Globus pallidus (tissue), 1 donor: ENCODE measurements at regions not wholly inside any gene's neighbourhood (a gene's known extent, or its start where the extent isn't known, plus 50 kb on each side); places are given as distances from the start of the nearest gene placed in this dataset.

Experiments used
- DNase-seq: peaks from one replicate; pipeline ENCODE4 v3.0.0-alpha.2; 2015; ENCODE audit warnings: low spot score

DNA sequence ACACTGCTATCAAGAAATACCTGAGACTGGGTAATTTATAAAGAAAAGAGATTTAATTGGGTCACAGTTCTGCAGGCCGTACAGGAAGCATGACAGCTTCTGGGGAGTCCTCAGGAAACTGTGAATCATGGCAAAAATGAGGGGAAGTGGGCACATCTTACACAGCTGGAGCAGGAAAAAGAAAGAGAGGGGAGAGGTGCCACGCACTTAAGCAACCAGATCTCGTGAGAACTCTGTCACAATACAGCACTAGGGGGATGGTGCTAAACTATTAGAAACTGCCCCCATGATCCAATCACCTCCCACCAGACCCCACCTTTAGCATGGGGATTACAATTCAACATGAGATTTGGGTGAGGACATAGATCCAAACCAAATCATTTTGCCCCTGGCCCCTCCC, 105.5 kb upstream of the CPLX2 start:
- no peak for DNase-seq

DNA sequence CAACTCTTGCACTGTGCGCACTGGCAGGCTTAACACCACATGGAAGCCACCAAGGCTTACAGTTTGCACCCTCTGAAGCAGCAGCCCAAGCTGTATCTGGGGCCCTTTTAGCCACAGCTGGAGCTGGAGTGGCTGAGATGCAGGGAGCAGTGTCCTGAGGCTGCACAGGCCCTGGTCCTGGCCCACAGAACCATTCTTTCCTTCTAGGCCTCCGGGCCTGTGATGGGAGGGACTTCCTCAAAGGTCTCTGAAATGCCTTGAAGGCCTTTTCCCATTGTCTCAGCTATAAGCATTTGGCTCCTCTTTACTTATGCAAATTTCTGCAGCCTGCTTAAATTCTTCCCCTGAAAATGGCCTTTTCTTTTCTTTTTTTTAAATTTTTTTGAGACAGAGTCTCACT, 104.4 kb upstream of the CPLX2 start:
- no peak for DNase-seq

DNA sequence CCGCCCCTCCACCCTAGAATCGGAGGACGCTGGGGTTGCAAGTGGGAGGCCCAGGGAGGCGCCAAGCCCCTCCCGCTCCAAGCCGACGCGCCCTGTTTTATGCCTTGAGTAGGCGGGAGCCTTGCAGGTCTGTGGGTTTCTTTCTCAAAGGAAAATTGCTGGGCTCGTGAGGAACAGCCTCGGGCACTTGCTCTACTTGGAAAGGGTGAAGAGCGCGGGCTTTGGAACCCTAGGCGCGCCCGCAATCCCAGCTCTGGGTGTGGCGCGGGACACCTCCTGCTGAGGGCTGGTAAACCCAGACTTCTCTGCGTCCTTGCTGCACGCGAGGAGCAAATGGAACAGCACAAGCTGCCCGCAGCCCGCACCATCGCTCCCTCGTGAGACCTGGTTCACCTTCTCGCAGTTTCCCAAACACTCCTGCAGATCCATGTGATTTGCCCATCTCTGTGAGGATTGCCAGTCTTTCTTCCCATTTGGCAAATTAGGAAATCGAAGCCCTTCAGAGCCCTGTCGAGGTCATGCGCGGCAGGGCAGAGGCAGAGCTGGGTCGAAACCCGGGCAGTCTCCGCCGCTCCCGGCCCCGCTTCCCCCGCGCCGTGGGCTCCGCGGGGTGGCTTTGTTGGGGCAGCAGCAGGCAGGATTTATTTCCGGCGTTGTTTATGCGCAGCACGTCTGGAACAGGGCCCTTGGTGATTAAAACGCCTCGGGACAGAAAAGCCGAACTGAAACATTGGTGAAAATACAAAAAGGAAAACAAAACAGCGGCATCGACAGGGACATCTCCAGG, 98.4 kb upstream of the CPLX2 start:
- DNase-seq = no peak

DNA sequence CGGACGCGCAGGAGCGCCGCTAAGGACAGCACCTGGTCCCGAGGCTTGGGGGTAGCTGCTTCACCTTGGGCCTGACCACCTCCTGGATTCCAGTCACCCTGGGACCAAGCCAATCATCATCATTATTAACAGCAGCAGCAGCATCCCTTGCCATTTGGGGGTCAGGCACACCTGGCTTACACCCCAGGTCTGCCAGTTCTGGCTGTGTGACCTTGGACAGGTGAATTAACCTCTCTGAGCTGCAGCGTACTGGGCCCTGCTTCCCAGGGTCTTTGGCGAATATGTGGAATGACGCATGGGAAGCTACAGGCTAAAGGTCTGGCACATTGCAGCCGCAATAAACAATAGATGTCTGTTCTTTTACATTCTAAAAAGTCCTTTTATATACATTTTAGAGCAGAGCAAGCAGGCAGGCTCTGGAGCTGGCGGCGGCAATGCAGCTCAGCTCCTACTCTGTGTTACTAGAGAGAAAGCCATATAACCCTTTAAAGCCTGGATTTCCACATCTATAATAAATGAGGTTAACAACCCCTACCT, 97.8 kb upstream of the CPLX2 start:
- no peak for DNase-seq

DNA sequence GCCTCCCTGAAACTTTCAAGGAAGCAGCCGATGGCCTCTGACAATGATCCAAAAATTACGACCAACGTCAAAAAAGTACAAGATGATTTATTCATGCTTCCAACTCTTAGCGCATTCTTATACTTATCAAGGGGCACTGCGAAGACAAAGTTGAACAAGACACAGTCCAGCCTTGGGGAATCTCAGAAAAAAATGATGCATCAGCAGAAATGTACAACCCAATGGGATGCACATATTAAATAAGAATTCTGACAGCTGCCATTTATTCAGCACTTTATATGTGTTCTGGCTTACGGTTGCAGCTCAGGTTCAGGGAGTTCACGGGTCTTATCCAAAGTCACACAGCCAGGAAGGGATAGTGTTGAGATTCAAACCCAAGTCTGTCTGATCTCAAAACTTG, 96.0 kb upstream of the CPLX2 start:
- DNase-seq = no peak

DNA sequence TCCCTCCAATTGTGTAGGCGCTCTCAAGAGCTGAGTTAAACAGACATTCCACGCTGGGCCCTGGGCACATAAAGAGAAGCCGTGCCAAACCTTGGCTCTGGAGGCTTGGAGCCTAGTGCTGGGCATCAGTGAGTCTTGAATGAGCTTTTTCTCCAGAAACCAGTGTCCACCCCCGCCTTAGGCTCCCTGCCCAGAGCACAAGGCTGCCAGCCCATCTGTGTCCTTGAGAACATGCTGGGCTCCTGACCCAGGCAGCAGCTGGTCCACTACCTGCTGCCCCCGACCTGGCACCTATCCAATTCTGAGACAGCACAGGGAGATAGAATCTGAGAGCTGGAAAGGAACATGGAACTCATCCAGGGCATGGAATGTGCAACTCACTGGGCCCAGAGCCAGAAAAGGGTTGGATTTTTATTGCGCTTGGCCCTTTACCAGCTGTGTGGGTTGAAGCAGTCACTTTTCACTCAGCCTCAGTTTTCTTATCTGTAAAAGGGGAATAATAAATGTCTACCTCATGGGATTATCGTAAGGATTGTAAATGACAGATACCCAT, 92.4 kb upstream of the CPLX2 start:
- no peak for DNase-seq

DNA sequence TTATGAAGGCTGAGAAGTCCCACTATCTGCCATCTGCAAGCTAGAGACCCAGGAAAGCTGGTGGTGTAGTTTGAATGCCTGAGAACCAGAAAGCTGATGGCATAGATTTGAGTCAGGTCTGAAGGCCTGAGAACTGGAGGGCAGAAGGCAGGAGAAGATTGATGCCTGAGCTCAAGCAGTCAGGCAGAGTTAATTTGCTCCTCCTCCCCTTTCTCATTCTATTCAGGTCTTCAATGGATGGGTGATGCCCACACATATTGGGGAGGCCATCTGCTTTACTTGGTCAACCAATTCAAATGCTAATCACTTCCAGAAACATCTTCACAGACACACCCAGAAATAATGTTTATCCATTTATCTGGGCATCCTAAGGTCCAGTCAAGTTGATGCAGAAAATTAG, 87.6 kb upstream of the CPLX2 start:
- DNase-seq = no peak

DNA sequence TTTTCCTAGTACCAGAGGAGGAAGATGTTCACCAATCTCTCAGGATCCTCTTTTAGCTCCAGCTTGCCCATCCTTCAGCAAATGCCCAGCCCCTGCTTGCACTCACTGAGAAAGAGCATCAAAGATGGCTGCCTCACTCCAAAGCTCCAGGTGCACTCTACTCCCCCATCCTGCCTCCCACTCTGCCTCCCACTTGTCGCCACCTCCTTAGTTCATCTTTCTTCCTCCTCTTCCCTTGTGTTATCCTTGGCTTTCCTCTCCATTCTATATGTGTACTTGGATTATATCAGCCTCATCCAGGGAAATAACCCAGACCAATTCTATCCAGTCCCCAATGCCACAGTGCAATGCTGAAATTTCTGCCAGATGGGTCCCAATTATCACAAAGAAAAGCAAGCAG, 87.1 kb upstream of the CPLX2 start:
- DNase-seq = no peak

DNA sequence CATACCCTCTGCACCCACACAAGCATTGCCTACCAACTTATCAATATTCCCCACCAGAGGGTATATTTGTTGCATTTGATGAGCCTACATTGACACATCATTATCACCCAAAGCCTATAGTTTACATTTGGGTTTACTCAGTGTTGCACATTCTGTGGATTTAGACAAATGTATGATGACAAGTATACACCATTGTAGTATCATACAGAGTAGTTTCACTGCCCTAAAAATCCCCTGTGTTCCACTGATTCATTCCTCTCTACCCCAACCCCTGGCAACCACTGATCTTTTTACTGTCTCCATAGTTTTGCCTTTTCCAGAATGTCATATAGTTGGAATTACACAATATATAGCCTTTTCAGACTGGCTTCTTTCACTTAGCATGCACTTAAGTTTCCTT, 85.7 kb upstream of the CPLX2 start:
- no peak for DNase-seq

DNA sequence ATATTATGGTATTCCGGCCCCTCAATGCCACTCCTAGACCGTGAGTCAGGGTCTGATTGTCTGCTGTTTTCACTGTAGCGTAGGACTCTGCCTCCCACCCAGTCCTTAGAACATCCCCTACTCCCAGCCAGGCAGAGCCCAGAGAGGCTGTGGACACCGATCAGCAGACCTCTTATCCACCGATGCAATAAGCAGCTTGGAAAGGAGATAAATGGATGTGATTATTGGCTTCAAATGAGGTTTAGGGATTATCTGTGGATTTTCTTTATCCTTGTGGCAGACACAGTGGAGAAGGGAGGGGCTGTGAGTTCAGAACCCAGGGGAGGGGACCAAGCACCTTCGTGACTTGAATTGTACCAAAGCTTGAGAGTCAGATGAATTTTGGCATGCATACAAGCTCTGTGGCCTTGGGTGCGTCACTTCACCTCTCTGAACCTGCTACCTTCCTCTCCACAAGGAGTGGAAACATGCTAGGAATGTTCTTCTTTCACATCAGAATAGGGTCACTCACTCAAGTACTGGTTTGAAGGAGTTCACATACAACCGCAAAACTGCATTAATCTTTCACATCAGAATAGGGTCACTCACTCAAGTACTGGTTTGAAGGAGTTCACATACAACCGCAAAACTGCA, 83.1 kb upstream of the CPLX2 start:
- no peak for DNase-seq

DNA sequence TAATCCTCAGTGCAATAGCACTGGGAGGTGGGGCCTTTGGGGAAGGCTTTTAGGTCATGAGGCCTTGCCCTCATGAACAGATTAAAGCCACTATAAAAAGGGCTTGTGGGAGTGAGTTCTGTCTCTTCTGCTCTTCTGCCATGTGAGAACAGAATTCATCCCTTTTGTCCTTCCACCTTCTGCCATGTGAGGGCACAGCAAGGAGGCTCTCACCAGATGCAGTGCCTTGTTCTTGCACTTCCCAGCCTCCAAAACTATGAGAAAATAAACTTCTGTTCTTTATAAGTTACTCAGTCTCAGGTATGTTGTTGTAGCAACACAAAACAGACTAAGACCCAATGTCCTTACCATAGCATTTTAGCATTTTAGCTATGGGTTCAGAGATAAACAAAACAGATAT, 81.7 kb upstream of the CPLX2 start:
- no peak for DNase-seq

DNA sequence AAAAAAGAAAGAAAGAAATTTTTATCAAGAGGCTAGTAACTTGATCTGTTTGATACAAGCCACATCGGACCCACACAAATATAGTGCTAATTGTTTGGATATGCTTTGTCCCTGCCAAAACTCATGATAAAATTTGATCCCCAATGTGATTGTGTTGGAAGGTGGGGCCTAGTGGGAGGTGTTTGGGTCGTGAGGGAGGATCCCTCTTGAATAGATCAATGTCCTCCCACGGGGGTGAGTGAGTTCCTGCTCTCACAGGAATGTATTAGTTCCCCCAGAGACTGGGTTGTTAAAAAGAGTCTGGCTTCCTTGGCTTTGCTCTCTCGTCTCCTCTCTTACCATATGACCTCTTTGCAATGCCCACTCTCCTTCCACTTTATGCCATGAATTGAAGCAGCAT, 80.6 kb upstream of the CPLX2 start:
- no peak for DNase-seq

DNA sequence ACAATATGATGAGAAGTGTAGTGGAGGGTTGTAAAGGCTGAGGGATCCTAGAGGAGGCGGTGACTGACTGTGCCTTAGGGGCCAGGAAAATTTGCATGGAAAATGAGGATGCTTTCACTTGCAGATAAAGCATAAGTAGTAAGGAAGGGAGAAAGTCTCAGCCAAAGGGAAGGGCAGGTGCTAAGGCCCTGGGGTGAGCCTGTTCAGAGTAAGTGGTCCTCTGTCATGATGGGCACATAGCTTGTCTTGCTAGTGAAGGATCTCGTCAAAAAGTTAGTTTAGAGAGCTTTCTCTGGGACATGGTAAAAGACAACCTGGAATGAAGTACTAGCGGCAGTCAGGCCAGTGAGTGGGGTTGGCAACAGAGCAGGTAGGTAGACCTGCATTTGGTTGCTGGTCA, 75.4 kb upstream of the CPLX2 start:
- DNase-seq = no peak

DNA sequence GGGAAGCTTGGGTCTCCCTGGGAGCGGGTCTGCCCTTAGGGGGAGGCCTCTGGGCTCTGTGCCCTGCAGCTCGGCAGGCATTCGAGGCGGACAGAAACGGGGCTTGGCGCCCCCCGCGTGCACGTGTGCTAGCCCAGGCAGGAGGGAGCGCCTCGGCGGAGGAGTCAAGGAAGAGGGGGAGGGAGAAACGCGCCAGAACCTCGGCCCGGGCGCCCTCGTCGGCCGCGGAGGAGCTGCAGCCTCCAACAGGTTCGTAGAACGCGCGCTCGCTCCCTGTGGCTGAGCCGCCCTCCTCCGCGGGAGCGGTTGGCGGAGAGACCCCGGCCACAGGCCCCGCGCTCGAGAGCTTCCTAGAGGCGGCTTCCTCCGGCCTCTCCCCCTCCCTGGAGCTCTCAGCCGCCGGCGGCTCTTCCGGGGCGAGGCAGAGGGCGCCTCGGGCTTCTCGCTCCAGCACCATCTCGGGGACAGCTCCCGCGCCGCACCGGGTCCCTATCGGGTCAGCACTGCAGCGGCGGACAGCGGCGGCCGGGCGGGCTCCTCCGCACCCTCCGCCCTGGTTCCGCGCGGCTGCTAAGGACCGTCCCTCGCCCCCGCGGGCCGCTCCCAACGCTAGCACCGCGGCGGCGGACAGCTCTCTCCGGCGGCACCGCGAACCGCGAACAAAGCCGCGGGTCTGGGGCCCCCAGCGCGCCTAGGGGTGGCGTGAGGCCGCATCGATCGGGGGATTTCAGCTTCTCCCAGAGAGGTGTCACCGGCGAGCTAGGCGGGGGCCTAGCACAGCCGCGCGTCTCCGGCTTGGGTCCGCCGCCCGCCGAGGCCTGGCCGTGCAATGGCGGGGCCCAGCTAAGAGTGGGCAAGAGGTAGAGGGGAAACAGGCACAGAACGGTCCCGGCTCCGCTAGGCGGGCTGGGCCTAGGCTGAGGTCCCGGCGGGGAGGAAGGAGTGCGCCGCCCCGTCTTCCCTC, 74.6 kb upstream of the CPLX2 start:
- peak; percentile 50 for DNase-seq

DNA sequence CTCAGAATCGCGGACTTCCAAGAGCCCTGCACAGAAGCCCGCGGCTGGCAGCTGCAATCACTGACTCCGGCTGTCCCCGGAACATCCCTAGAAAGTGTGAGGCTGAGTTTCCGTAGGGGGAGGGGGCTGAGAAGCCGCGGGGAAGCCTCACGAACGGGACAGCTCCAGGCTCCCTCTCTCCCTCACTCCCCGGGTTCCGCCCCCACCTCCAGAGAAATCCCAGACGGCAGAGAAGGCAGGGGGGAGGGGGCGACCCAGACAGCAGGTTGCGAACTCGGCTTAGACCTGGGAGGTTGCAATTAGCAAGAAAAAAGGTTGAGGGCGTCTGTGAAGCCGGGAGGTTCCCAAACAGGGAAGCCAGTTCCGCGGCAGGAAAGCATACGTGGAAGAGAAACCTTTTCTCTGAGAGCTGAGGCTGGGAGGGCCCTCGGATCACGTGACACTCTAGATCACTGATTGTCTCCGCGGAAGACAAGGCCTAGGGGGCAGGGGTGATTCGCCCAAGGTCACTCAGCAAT, 73.8 kb upstream of the CPLX2 start:
- no peak for DNase-seq

DNA sequence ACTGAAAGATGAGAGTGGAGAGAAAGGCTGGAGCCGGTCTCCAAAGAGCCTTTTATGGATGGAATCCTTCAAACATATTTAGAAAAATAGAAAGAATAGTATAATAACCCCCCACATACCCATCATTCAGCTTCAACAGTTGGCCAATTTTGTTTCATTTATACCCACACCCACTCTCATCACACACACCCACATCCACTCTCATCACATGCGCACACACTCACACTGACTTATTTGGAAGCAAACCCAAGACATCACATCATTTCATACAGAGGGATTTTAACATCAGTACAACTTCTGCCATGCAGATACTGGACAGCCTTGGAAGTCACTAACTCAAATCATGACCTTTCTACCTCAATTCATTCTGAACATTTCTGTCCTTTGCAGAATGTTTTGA, 72.8 kb upstream of the CPLX2 start:
- DNase-seq = no peak

DNA sequence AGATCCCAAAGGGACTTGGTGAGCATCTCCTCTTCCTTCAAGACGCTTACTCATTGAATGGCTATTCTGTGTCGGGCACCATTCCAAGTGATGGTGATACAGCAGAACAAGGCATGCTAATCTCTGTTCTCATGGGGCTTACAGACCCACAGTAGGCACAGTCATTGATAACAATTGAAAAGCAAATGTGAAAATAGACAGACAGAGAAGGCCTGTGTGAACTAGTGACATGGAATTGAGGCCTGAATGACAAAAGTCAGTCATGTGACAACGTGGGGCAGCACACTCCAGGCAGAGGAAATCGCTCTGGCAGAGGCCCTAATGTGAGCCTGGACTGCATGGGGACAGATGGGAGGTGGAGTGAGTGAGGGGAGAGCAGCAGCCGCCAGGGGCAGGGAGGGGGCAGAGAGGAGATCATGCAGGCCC, 70.7 kb upstream of the CPLX2 start:
- no peak for DNase-seq

DNA sequence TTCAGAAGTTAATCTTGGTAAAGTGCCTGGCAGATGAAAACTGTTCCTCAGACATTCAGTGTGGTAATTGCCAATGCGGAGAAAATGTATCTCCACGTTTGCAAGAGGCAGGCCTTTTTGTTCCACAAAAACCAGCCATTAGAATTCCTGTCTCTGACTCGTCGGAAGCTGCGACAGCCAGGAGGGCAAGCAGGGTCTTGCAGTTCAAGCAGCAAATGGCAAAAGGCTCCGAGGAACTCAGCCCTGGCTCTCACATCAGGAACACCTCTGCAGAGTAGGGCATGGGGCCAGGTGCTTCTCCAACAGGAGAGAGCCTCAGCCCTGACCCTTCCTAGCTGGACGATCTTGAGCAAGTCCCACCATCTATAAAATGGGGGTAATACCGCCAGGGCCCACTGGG, 69.0 kb upstream of the CPLX2 start:
- DNase-seq = no peak

DNA sequence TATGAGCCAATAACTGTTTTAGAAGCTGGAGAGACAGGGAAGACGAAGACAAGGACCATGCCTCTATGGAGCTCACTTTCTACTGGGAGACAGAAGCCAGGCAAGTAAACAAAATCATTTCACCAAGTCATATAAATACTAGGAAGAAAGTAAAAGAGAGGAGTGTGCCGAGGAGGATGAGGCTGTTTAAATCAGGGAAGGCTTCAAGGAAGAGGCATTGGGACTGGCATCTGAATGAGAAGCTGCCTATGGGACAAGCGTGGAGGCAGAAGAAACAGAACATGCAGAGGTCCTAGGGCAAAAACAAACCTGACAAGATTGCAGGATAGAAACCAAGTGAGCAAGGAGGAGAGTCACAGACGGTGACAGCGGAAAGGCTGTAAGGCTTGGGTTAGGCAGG, 68.1 kb upstream of the CPLX2 start:
- DNase-seq = no peak

DNA sequence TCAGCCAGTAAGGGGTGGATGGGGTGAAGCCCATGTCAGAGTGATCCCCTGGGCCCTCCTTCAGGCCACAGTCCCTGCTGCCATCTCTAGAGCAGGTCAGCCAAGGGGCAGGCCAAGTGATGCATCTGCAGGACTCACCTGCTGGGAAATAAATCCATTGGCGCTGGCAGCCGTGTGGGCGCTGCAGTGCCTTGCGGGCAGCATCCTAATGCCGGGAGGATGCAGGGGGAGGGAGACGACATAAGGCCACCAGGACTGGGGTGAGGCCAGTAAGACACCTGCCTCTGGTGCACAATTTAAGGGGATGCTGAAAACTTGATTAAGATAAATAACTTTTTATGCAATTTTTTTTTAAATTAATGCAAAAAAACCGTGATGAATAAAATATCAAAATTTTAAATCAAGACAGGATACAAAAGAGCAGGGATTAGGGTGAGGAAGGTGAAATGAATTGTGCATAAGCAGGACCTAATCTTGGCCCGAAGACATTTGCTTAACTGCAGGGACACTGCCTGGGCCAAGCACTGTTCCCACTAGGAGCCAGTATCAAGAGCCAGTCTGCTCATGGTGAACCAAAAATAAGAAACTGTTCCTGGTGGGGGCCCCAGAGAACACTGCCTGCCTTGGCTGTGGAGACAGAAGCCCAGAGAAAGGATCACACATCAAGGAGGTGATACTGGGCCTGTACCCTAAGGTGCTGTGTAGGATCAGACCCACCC, 67.5 kb upstream of the CPLX2 start:
- DNase-seq = no peak

DNA sequence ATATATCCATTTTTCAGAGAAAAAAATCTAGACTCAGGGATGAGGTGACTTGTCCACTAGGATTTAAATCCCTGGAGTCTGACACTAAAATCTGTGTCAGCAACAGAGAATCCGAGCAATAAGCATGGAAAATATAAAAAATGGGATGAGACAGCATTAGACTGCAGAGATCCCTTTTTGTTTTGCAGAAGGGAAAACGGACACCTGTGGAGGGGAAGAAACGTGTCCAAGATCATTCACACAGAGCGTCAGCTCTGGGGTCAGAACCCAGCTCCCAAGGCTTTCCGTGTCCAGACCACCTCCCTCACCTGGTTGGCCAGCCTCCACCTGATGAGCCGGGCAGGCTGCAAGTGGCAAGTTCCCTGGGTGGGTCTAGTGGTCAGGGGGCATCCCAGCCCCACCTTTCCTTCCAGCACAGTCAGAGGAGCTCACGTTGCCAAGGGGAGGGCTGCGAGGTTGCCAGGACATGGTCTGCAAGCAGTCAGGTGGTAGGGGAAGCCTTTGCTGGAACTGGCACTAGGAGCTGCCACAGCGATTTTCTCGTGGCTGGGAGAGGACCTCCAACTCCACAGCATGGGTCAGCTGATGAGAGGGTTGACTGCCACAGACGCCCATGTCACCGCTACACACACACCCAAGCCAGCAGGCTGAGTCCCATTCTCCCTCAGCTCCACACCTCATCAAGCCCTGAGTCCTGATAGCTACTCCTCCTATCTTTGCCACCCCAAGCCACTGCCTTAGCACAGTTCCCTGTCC, 65.9 kb upstream of the CPLX2 start:
- DNase-seq = no peak
